HCT116 (cell line): ENCODE measurements at regions not wholly inside any gene's neighbourhood (a gene's known extent, or its start where the extent isn't known, plus 50 kb on each side); places are given as distances from the start of the nearest gene placed in this dataset.

ENCODE experiments used
- ATAC-seq: fragments of 200-7000 bp; cut with Tn5 transposase; 2 replicates; pipeline ENCODE4 v1.9.1; 2020; ENCODE audit warnings: mild to moderate bottlenecking, moderate library complexity
- BruUV-seq: library from RNA; stranded (reverse); fragments of 400-500 nt; replicated peaks from 2 replicates; lab custom pipeline; 2021; lab: Mats Ljungman, UMichigan
- CTCF ChIA-PET: fragments of 300-600 bp; sonication (Branson Sonifier 250); formaldehyde crosslinking; loops from one replicate; lab custom pipeline; 2021; ENCODE audit warnings: antibody characterized with exemption; lab: Charles Lee
- POLR2A ChIA-PET: fragments of 300-600, 350-600 bp; sonication (Branson Sonifier 250); formaldehyde crosslinking; loops from one replicate; lab custom pipeline; 2021; ENCODE audit warnings: antibody characterized with exemption; lab: Charles Lee
- RAD21 ChIA-PET, 2 experiments: fragments of 300-600 bp; sonication (Branson Sonifier 250); formaldehyde crosslinking; loops; one replicate each; lab custom pipeline; 2023; ENCODE audit warnings: low total read pairs in 2 of 2; ENCODE audit not compliant: uncharacterized antibody in 2 of 2, unreplicated experiment in 2 of 2, low non-redundant PET in 1 of 2; lab: Charles Lee
- DNase-seq: peaks from one replicate; pipeline ENCODE4 v3.0.0-alpha.2; 2010; ENCODE audit warnings: low read depth, low spot score
- H2AFZ ChIP-seq: fragments of 200-600 bp; shearing (Covaris generic), sonication (generic); 2 replicates; pipeline ENCODE4 v1.6.1; 2017; ENCODE audit warnings: low read depth, mixed run types, mixed read lengths, antibody characterized with exemption, low read length; ENCODE audit not compliant: poor library complexity, severe bottlenecking
- H3K27ac ChIP-seq: 2 replicates; pipeline ENCODE4 v1.5.1; 2012; ENCODE audit warnings: low read depth, low read length
- H3K27me3 ChIP-seq: fragments of 200-600 bp; sonication (generic); 2 replicates; pipeline ENCODE4 v1.6.1; 2016; ENCODE audit warnings: mixed run types, low read length, mixed read lengths; ENCODE audit not compliant: insufficient read depth
- H3K36me3 ChIP-seq, 2 experiments: fragments of 200-500 bp in 1 of 2; fragments of 200-600 bp in 1 of 2; sonication (Bioruptor generic) in 1 of 2; sonication (generic) in 1 of 2; 2 replicates each; pipeline versions ENCODE4 v1.5.1 to v1.6.1; 2014 to 2016; ENCODE audit warnings: low read length in 2 of 2, inconsistent platforms in 1 of 2, mixed read lengths in 1 of 2, mixed run types in 1 of 2; ENCODE audit not compliant: insufficient read depth in 2 of 2, control insufficient read depth in 1 of 2
- H3K4me1 ChIP-seq, 2 experiments: fragments of 200-600 bp in 1 of 2; sonication (generic) in 1 of 2; 2 replicates each; pipeline versions ENCODE4 v1.5.1 to v1.6.1; 2012 to 2017; ENCODE audit warnings: low read length in 2 of 2, inconsistent platforms in 1 of 2, mild to moderate bottlenecking in 1 of 2, mixed read lengths in 1 of 2, mixed run types in 1 of 2, moderate library complexity in 1 of 2; ENCODE audit not compliant: insufficient read depth in 2 of 2, control insufficient read depth in 1 of 2
- H3K4me2 ChIP-seq: fragments of 200-600 bp; sonication (generic); 2 replicates; pipeline ENCODE4 v1.6.1; 2017; ENCODE audit warnings: mixed run types, low read length, mixed read lengths
- H3K4me3 ChIP-seq, 2 experiments: fragments of 200-600 bp in 1 of 2; sonication (generic) in 1 of 2; replicated peaks in 1 of 2; 2 replicates each; pipeline ENCODE4 v1.5.1; 2011 to 2016; ENCODE audit warnings: low read length in 2 of 2, control low read depth in 1 of 2, low read depth in 1 of 2, mild to moderate bottlenecking in 1 of 2, mixed read lengths in 1 of 2, mixed run types in 1 of 2
- H3K79me2 ChIP-seq: fragments of 200-600 bp; sonication (generic); 2 replicates; pipeline ENCODE4 v1.6.1; 2017; ENCODE audit warnings: mild to moderate bottlenecking, mixed run types, low read length, moderate library complexity, mixed read lengths; ENCODE audit not compliant: insufficient read depth
- H3K9ac ChIP-seq: fragments of 200-600 bp; sonication (generic); 2 replicates; pipeline ENCODE4 v1.6.1; 2016; ENCODE audit warnings: low read length, mixed read lengths
- H3K9me2 ChIP-seq: fragments of 200-600 bp; sonication (generic), shearing (Covaris generic); 2 replicates; pipeline ENCODE4 v1.6.1; 2017; ENCODE audit warnings: mixed run types, mild to moderate bottlenecking, moderate library complexity; ENCODE audit not compliant: insufficient read depth
- H3K9me3 ChIP-seq, 2 experiments: fragments of 200-500 bp in 1 of 2; fragments of 200-600 bp in 1 of 2; sonication (Bioruptor generic) in 1 of 2; sonication (generic) in 1 of 2; 2 replicates each; pipeline ENCODE4 v1.6.1; 2014 to 2017; ENCODE audit warnings: low read length in 2 of 2, mixed read lengths in 2 of 2, inconsistent platforms in 1 of 2, low read depth in 1 of 2, mild to moderate bottlenecking in 1 of 2, mixed run types in 1 of 2, moderate library complexity in 1 of 2; ENCODE audit not compliant: control insufficient read depth in 1 of 2, insufficient read depth in 1 of 2
- H4K20me1 ChIP-seq: fragments of 200-600 bp; sonication (generic), shearing (Covaris generic); 2 replicates; pipeline ENCODE4 v1.6.1; 2017; ENCODE audit warnings: mixed run types, mild to moderate bottlenecking, moderate library complexity; ENCODE audit not compliant: insufficient read depth
- CBX3 ChIP-seq: IDR thresholded peaks from 2 replicates; pipeline ENCODE4 v1.6.1; 2012; ENCODE audit warnings: low read depth
- CEBPB ChIP-seq: IDR thresholded peaks from 2 replicates; pipeline ENCODE4 v1.6.1; 2012; ENCODE audit warnings: low read depth
- EZH2 ChIP-seq: fragments of 200-600 bp; sonication (generic); IDR thresholded peaks from 2 replicates; pipeline ENCODE4 v1.6.1; 2017; ENCODE audit warnings: antibody characterized with exemption, mixed run types
- FOSL1 ChIP-seq: IDR thresholded peaks from 2 replicates; pipeline ENCODE4 v1.6.1; 2012; ENCODE audit warnings: low read depth
- POLR2AphosphoS5 ChIP-seq: IDR thresholded peaks from 2 replicates; pipeline ENCODE4 v1.6.1; 2011; ENCODE audit warnings: mild to moderate bottlenecking, low read depth, low read length, moderate library complexity
- RAD21 ChIP-seq: IDR thresholded peaks from 2 replicates; pipeline ENCODE4 v1.6.1; 2012; ENCODE audit warnings: low read depth, mild to moderate bottlenecking
- SIN3A ChIP-seq: IDR thresholded peaks from 2 replicates; pipeline ENCODE4 v1.6.1; 2012; ENCODE audit warnings: low read depth
- SRF ChIP-seq: IDR thresholded peaks from 2 replicates; pipeline ENCODE4 v1.6.1; 2012; ENCODE audit warnings: low read depth
- TCF7L2 ChIP-seq: IDR thresholded peaks from 2 replicates; pipeline ENCODE4 v1.7.0; 2011; ENCODE audit warnings: borderline replicate concordance, inconsistent platforms; ENCODE audit not compliant: insufficient read depth, insufficient read length; ENCODE audit errors: extremely low read depth
- YY1 ChIP-seq: IDR thresholded peaks from 2 replicates; pipeline ENCODE4 v1.6.1; 2011; ENCODE audit warnings: low read length, low read depth, moderate library complexity, mild to moderate bottlenecking; ENCODE audit not compliant: insufficient replicate concordance; ENCODE audit errors: extremely low read depth
- ZBTB33 ChIP-seq: IDR thresholded peaks from 2 replicates; pipeline ENCODE4 v1.6.1; 2011; ENCODE audit warnings: mild to moderate bottlenecking, low read length, moderate library complexity; ENCODE audit not compliant: insufficient replicate concordance; ENCODE audit errors: extremely low read depth
- ZFX ChIP-seq: fragments of 450-650 bp; IDR thresholded peaks from 2 replicates; pipeline ENCODE4 v1.6.1; 2017
- ZNF274 ChIP-seq: fragments of 200-500 bp; sonication (Bioruptor generic); IDR thresholded peaks from 2 replicates; pipeline ENCODE4 v1.6.1; 2014; ENCODE audit warnings: mild to moderate bottlenecking, low read depth, low read length, inconsistent platforms
- intact Hi-C: fragments of 100-400 bp; cut with micrococcal nuclease; formaldehyde crosslinking; loops from 2 replicates; pipeline ENCODE4 v1.10.0; 2022
- TF ChIP-seq, protein P1 (sequence below): IDR thresholded peaks from 2 replicates; pipeline ENCODE4 v1.6.1; 2012
- TF ChIP-seq, protein P2 (sequence below), 3 experiments: fragments of 200-600 bp in 1 of 3; sonication (generic) in 1 of 3; IDR thresholded peaks in 2 of 3; conservative IDR thresholded peaks in 1 of 3; 2 replicates each; pipeline ENCODE4 v1.5.1; 2012 to 2017; ENCODE audit warnings: low read depth in 2 of 3, low read length in 2 of 3, antibody characterized with exemption in 1 of 3, borderline replicate concordance in 1 of 3, control low read depth in 1 of 3, mild to moderate bottlenecking in 1 of 3, mixed read lengths in 1 of 3, mixed run types in 1 of 3, moderate library complexity in 1 of 3; ENCODE audit not compliant: insufficient read depth in 1 of 3

DNA sequence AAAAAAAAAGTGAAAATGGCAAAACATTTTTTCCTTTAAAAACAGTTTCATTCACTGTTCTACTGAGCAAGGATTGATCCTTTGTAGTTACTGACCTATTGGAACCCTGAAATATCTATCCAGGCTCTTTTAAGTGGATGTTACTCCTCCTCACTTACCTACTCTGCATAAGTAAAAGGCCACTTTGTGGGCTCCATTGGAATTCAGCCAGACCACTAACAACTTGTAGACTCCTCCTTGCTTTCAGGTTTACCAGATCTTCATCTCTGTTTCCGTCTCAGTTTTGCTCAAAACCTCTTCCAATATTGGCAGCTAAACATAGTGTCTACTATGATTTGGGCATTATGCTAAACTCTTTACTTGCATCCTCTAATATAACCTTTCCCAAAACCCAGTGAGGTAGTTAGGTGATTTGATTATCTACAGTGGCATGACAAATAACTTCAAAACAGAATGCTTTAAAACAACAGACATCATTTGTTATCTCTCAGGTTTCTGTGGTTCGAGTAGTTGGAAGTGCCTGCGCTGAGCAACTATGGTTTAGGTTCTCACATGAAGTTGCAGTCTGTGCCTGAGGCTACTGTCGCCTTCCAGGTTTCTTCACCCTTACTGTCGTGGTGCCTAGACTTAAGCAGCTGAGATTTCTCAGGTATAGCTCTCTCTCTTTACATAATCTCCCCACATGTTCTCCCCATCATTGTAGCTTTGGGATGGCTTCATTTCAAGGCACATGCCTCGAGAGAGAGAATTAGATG, 698.2 kb downstream of the REEP3 start:
- no peak for ATAC-seq
- ChIA-PET RAD21 (no interaction called here), CTCF (no interaction called here), POLR2A (no interaction called here)
- Histone ChIP-seq H3K79me2 (no peaks in the 10 kb centered on the region), H4K20me1 (no peaks in the 10 kb centered on the region), H3K4me3 (no peak overlapping the region), H3K9ac (no peak overlapping the region), H2AFZ (no peak overlapping the region), H3K9me2 (no peaks in the 10 kb centered on the region), H3K27ac (no peak overlapping the region), H3K4me1 (no peaks in the 10 kb centered on the region), H3K27me3 (no peaks in the 10 kb centered on the region), H3K4me2 (no peak overlapping the region), H3K9me3 (no peaks in the 10 kb centered on the region; a peak in 1 of 4 replicates), H3K36me3 (no peaks in the 10 kb centered on the region)
- intact Hi-C loops = no loop called here
- TF ChIP-seq, protein P1, sequence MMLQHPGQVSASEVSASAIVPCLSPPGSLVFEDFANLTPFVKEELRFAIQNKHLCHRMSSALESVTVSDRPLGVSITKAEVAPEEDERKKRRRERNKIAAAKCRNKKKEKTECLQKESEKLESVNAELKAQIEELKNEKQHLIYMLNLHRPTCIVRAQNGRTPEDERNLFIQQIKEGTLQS = no peak
- TF ChIP-seq ZBTB33 (no peak), EZH2 (no peak), CBX3 (no peak), CEBPB (no peak), SRF (no peak), POLR2AphosphoS5 (no peak), RAD21 (no peak), SIN3A (no peak), TCF7L2 (no peak), ZFX (no peak), YY1 (no peak), FOSL1 (no peak), ZNF274 (no peak)
- TF ChIP-seq, protein P2, sequence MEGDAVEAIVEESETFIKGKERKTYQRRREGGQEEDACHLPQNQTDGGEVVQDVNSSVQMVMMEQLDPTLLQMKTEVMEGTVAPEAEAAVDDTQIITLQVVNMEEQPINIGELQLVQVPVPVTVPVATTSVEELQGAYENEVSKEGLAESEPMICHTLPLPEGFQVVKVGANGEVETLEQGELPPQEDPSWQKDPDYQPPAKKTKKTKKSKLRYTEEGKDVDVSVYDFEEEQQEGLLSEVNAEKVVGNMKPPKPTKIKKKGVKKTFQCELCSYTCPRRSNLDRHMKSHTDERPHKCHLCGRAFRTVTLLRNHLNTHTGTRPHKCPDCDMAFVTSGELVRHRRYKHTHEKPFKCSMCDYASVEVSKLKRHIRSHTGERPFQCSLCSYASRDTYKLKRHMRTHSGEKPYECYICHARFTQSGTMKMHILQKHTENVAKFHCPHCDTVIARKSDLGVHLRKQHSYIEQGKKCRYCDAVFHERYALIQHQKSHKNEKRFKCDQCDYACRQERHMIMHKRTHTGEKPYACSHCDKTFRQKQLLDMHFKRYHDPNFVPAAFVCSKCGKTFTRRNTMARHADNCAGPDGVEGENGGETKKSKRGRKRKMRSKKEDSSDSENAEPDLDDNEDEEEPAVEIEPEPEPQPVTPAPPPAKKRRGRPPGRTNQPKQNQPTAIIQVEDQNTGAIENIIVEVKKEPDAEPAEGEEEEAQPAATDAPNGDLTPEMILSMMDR (IDR thresholded peaks at IDR 0.05 in 2 of 3, conservative IDR thresholded peaks at IDR 0.05 in 1 of 3; ENCODE audit: borderline replicate concordance in 1 of 3, insufficient read depth in 1 of 3, low read depth in 2 of 3, low read length in 2 of 3) = no peak
- BruUV-seq = no TSS peak
- DNase-seq = no peak
